ENCODE measurements at regions not wholly inside any gene's neighbourhood (a gene's known extent, or its start where the extent isn't known, plus 50 kb on each side); places are given as distances from the start of the nearest gene placed in this dataset.

- TF ChIP-seq CTCF (IDR thresholded peaks at IDR 0.05), result no peak
These were observed 179.3 kb downstream of the OMA1 start for GRCh38 chr1:58367217-58367616.

GRCh38 chr1:58365328-58365727 is 181.2 kb downstream of the OMA1 start:
- TF ChIP-seq CTCF (IDR thresholded peaks at IDR 0.05), result no peak

GRCh38 chr1:58363585-58363984 is 182.9 kb downstream of the OMA1 start:
- TF ChIP-seq CTCF (IDR thresholded peaks at IDR 0.05), result no peak

GRCh38 chr1:58361134-58361533 is 185.4 kb downstream of the OMA1 start:
- no peak for TF ChIP-seq CTCF (IDR thresholded peaks at IDR 0.05)

GRCh38 chr1:58358346-58358745 is 188.2 kb downstream of the OMA1 start:
- no peak for TF ChIP-seq CTCF (IDR thresholded peaks at IDR 0.05)

- no peak for TF ChIP-seq CTCF (IDR thresholded peaks at IDR 0.05)
These were observed 190.1 kb downstream of the OMA1 start for GRCh38 chr1:58356402-58356801.

- no peak for TF ChIP-seq CTCF (IDR thresholded peaks at IDR 0.05)
These were observed 193.4 kb downstream of the OMA1 start for GRCh38 chr1:58353168-58353567.

GRCh38 chr1:58352476-58353092 is 193.9 kb downstream of the OMA1 start:
- TF ChIP-seq CTCF (IDR thresholded peaks at IDR 0.05), result no peak
